GM18873 (cell line): ENCODE measurements at regions not wholly inside any gene's neighbourhood (a gene's known extent, or its start where the extent isn't known, plus 50 kb on each side); places are given as distances from the start of the nearest gene placed in this dataset.

Source experiments
- ATAC-seq: cut with Tn5 transposase; IDR thresholded peaks from one replicate; pipeline ENCODE4 v1.9.1; 2021; ENCODE audit warnings: mild to moderate bottlenecking, moderate library complexity, moderate number of reproducible peaks; ENCODE audit not compliant: unreplicated experiment, low FRiP score

GRCh38 chr12:85504164-85504563 is 224.1 kb downstream of the ALX1 start:
- ATAC-seq: no peak

GRCh38 chr12:85504624-85505023 is 224.6 kb downstream of the ALX1 start:
- no peak for ATAC-seq

GRCh38 chr12:85507456-85507855 is 227.4 kb downstream of the ALX1 start:
- no peak for ATAC-seq

GRCh38 chr12:85509081-85509856 is 229.2 kb downstream of the ALX1 start:
- ATAC-seq: peak; percentile 3

- peak; percentile 73 for ATAC-seq
Measured at GRCh38 chr12:85509857-85510256, 229.8 kb downstream of the ALX1 start.

GRCh38 chr12:85516039-85516438 is 236.0 kb downstream of the ALX1 start:
- ATAC-seq: no peak

- ATAC-seq: no peak
Measured at GRCh38 chr12:85516667-85517325, 236.8 kb downstream of the ALX1 start.

- ATAC-seq: no peak
Measured at GRCh38 chr12:85519163-85519562, 239.1 kb downstream of the ALX1 start.

- ATAC-seq: no peak
Measured at GRCh38 chr12:85523197-85523596, 243.2 kb downstream of the ALX1 start.

- peak; percentile 76 for ATAC-seq
Measured at GRCh38 chr12:85527192-85527591, 247.2 kb downstream of the ALX1 start.

GRCh38 chr12:85529896-85530295 is 249.9 kb downstream of the ALX1 start:
- ATAC-seq: no peak

- no peak for ATAC-seq
Measured at GRCh38 chr12:85530456-85530855, 250.4 kb downstream of the ALX1 start.

GRCh38 chr12:85531341-85531740 is 251.3 kb downstream of the ALX1 start:
- ATAC-seq: peak; percentile 96

- no peak for ATAC-seq
Measured at GRCh38 chr12:85549640-85550039, 269.6 kb downstream of the ALX1 start.

GRCh38 chr12:85550924-85551323 is 270.9 kb downstream of the ALX1 start:
- no peak for ATAC-seq

- ATAC-seq: no peak
Measured at GRCh38 chr12:85552461-85552860, 272.4 kb downstream of the ALX1 start.

GRCh38 chr12:85557850-85558249 is 277.8 kb downstream of the ALX1 start:
- no peak for ATAC-seq

GRCh38 chr12:85558684-85559083 is 277.5 kb downstream of the RASSF9 start:
- ATAC-seq: no peak

- no peak for ATAC-seq
Measured at GRCh38 chr12:85559127-85559526, 277.1 kb downstream of the RASSF9 start.

GRCh38 chr12:85559536-85559935 is 276.7 kb downstream of the RASSF9 start:
- ATAC-seq: no peak

- ATAC-seq: no peak
Measured at GRCh38 chr12:85562765-85563164, 273.4 kb downstream of the RASSF9 start.

GRCh38 chr12:85564786-85565185 is 271.4 kb downstream of the RASSF9 start:
- ATAC-seq: no peak
